Spleen (tissue), 11 donors: ENCODE measurements at regions not wholly inside any gene's neighbourhood (a gene's known extent, or its start where the extent isn't known, plus 50 kb on each side); places are given as distances from the start of the nearest gene placed in this dataset.
A peak's percentile ranks its signal among the peaks of the same experiment; 100 is the strongest.

Experiments
- DNase-seq: peaks from one replicate; pipeline ENCODE4 v3.0.0-alpha.2; 2020
- H3K27ac ChIP-seq, 8 donors: fragments of 200-600 bp; sonication (generic) in 7 of 8; 1 replicate in 4 of 8; 2 replicates in 4 of 8; pipeline versions ENCODE4 v1.5.0 to v1.8.0; 2016 to 2021; ENCODE audit warnings: inconsistent platforms in 4 of 8, mild to moderate bottlenecking in 4 of 8, moderate library complexity in 1 of 8
- H3K27me3 ChIP-seq, 7 donors: fragments of 200-600 bp; sonication (generic) in 6 of 7; replicated peaks in 1 of 7; 1 replicate in 4 of 7; 2 replicates in 3 of 7; pipeline versions ENCODE4 v1.5.0 to v1.8.0; 2016 to 2021; ENCODE audit warnings: inconsistent platforms in 3 of 7, mild to moderate bottlenecking in 1 of 7
- H3K36me3 ChIP-seq, 6 donors: fragments of 200-600 bp; sonication (generic) in 5 of 6; 1 replicate in 4 of 6; 2 replicates in 2 of 6; pipeline versions ENCODE4 v1.5.0 to v1.8.0; 2016 to 2021; ENCODE audit warnings: inconsistent platforms in 2 of 6
- H3K4me1 ChIP-seq, 6 donors: fragments of 200-600 bp; sonication (generic) in 5 of 6; 1 replicate in 3 of 6; 2 replicates in 3 of 6; pipeline versions ENCODE4 v1.5.0 to v1.8.0; 2016 to 2021; ENCODE audit warnings: inconsistent platforms in 3 of 6
- H3K4me3 ChIP-seq, 8 donors: fragments of 200-600 bp; sonication (generic) in 7 of 8; 1 replicate in 4 of 8; 2 replicates in 4 of 8; pipeline versions ENCODE4 v1.5.0 to v1.8.0; 2016 to 2021; ENCODE audit warnings: inconsistent platforms in 4 of 8, mild to moderate bottlenecking in 4 of 8, moderate library complexity in 2 of 8
- H3K9me3 ChIP-seq, 8 donors: fragments of 200-600 bp; sonication (generic) in 7 of 8; 1 replicate in 4 of 8; 2 replicates in 4 of 8; pipeline versions ENCODE4 v1.5.0 to v1.8.0; 2016 to 2021; ENCODE audit warnings: inconsistent platforms in 4 of 8
- POLR2A ChIP-seq, 3 donors: fragments of 450-650 bp; IDR thresholded peaks; one replicate each; pipeline ENCODE4 v1.5.1; 2017; ENCODE audit warnings: antibody characterized with exemption in 3 of 3, mild to moderate bottlenecking in 1 of 3
- POLR2AphosphoS5 ChIP-seq, 3 donors: sonication (generic); formaldehyde crosslinking; IDR thresholded peaks; one replicate each; pipeline ENCODE4 v1.5.1; 2017; ENCODE audit warnings: antibody characterized with exemption in 3 of 3
- WGBS, 5 donors: extraction: QIAGEN DNeasy Blood & Tissue Kit in 3 of 5; methylation state at CpG; one replicate each; pipeline versions ENCODE4 v1.1.5 to v1.1.7; 2013 to 2018; 5-methylcytosine and 5-hydroxymethylcytosine counted together
- intact Hi-C: fragments of 100-400 bp; cut with DNase I; formaldehyde crosslinking; loops from one replicate; pipeline ENCODE4 v1.15.0; 2023; ENCODE audit warnings: low total_unique reads
- TF ChIP-seq, protein P1 (sequence below), 11 experiments: fragments of 200-600 bp in 7 of 11; fragments of 450-650 bp in 4 of 11; sonication (generic) in 4 of 11; IDR thresholded peaks in 8 of 11; conservative IDR thresholded peaks in 3 of 11; 1 replicate in 7 of 11; 2 replicates in 4 of 11; pipeline versions ENCODE4 v1.4.0 to v1.8.0; 2016 to 2021; ENCODE audit warnings: antibody characterized with exemption in 11 of 11, inconsistent platforms in 4 of 11, mild to moderate bottlenecking in 1 of 11
- donor health status: healthy with polysubstance abuse.
- donor health status: DM: no; HTN: no; CAD: no; lungs with moderate emphysema.
- donor health status: DM: no; HTN: no; CAD: no.
- donor health status: Bipolar disorder and iron deficiency.
- donor health status: healthy.
- donor health status: DM: no; HTN: no; CAD: no.
- donor health status: DM: yes; HTN: yes; CAD: no.

DNA sequence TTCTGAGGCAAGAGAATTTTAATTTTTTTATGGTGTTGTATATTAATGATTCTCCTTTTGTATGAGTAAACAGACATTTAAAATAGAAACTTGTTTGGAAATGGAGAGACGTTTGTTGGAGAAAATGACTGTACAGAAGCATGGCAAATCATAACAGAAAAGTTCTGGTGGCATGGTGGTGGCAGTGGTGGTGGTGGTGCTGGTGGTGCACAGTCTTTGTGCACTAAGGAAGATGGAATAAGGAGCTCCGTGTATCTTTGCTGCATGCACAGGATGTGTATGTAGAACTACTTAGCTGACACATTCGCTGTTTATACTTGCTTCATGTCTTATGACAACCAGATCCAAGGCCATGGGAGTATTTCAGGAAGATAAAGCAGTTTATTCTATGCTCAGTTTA lies 294.9 kb downstream of the UTRN start:
- 62 to 79% (median 74%) methylated on average over 3 of the region's 3 CpGs for WGBS, 5 donors
- TF ChIP-seq, protein P1, sequence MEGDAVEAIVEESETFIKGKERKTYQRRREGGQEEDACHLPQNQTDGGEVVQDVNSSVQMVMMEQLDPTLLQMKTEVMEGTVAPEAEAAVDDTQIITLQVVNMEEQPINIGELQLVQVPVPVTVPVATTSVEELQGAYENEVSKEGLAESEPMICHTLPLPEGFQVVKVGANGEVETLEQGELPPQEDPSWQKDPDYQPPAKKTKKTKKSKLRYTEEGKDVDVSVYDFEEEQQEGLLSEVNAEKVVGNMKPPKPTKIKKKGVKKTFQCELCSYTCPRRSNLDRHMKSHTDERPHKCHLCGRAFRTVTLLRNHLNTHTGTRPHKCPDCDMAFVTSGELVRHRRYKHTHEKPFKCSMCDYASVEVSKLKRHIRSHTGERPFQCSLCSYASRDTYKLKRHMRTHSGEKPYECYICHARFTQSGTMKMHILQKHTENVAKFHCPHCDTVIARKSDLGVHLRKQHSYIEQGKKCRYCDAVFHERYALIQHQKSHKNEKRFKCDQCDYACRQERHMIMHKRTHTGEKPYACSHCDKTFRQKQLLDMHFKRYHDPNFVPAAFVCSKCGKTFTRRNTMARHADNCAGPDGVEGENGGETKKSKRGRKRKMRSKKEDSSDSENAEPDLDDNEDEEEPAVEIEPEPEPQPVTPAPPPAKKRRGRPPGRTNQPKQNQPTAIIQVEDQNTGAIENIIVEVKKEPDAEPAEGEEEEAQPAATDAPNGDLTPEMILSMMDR (IDR thresholded peaks at IDR 0.05 in 8 of 11, conservative IDR thresholded peaks at IDR 0.05 in 3 of 11): no peak
- TF ChIP-seq POLR2A (IDR thresholded peaks at IDR 0.05): no peak
- TF ChIP-seq POLR2AphosphoS5 (IDR thresholded peaks at IDR 0.05): no peak
- Histone ChIP-seq H3K27me3 (no peaks in the 10 kb centered on the region), H3K4me3 (no peak overlapping the region), H3K36me3 (peaks cover 0 to 62% (median 29%) of the 10 kb centered on the region in 6 donors), H3K4me1 (peaks cover 16 to 39% (median 27%) of the 10 kb centered on the region in 6 donors), H3K27ac (no peak overlapping the region), H3K9me3 (no peaks in the 10 kb centered on the region)
- DNase-seq: no peak
- intact Hi-C loops: no loop called here

DNA sequence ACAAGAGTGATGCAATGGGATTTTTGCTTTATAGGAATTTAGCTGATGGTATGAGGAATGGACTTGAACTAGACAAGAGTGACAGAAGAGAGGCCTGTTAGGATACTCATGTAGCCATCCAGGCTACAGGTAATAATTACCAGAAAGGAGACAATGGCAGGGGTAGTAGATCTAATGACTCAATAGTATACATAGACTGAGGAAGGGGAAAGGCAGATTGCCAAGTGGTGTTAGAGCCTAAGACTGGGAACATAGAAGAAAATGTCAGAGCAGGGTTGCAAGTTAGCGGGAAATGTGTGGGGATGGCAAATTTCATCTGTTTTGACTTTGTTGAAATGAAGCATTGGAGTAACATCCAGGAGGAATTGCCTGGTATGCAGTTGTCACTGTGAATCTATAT lies 295.6 kb downstream of the UTRN start:
- intact Hi-C loops: no loop called here
- no peak for DNase-seq
- 98 to 100% (median 100%) methylated on average over 1 of the region's 1 CpG for WGBS, 5 donors

DNA sequence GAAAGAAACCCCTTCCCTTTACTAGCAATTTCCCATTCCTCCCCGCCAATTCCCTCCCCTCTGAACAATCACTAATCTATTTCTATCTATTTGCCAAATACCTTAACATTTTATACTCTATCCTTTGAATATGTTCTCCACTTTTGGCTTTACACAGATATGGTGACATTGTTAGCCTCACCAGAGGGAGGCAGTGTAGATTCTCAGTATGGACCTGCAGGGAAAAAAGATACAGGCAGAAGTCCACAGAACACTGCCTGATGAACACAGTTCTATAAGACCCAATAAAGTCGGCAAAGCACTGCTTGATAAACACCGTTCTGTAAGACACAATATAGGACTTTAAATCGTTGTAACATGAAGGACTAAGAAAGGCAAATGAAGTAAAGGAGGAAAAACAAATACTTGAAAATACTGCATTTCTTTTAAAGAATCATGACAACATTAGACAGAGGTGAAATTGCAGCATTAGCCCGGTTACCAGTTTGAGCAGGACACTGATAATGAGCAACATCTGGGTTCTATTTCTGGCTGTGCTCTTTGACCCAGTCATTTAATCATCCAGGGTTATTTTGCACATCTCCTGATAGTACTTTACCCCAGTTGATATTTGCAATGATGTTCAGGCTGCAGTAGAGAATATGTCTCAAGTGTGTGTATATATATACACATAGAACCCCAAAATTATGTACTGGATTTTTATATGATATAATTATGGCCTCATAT lies 296.8 kb downstream of the UTRN start:
- H3K9me3 ChIP-seq: no peaks in the 10 kb centered on the region
- 66 to 81% (median 78%) methylated on average over 5 of the region's 5 CpGs for WGBS, 5 donors
- peaks cover 0 to 45% (median 23%) of the 10 kb centered on the region in 6 donors for H3K36me3 ChIP-seq
- H3K27ac ChIP-seq: no peak overlapping the region
- no peaks in the 10 kb centered on the region for H3K27me3 ChIP-seq
- H3K4me3 ChIP-seq: no peak overlapping the region
- TF ChIP-seq, protein P1 (IDR thresholded peaks at IDR 0.05 in 8 of 11, conservative IDR thresholded peaks at IDR 0.05 in 3 of 11): peak in 9 of 11 experiments; percentile 15 to 55 (median 35)
- TF ChIP-seq POLR2A (IDR thresholded peaks at IDR 0.05): no peak
- intact Hi-C loops: no loop called here
- DNase-seq: no peak
- H3K4me1 ChIP-seq: peaks cover 16 to 50% (median 29%) of the 10 kb centered on the region in 6 donors

More for the DNA sequence above, 295.6 kb downstream of the UTRN start:
- Histone ChIP-seq H3K4me1 (peaks cover 16 to 46% (median 29%) of the 10 kb centered on the region in 6 donors), H3K36me3 (peaks cover 0 to 56% (median 29%) of the 10 kb centered on the region in 6 donors), H3K4me3 (no peak overlapping the region), H3K27me3 (no peaks in the 10 kb centered on the region), H3K27ac (no peak overlapping the region), H3K9me3 (no peaks in the 10 kb centered on the region)
- TF ChIP-seq POLR2AphosphoS5 (IDR thresholded peaks at IDR 0.05): no peak
- TF ChIP-seq POLR2A (IDR thresholded peaks at IDR 0.05): no peak
- TF ChIP-seq, protein P1 (IDR thresholded peaks at IDR 0.05 in 8 of 11, conservative IDR thresholded peaks at IDR 0.05 in 3 of 11): no peak

DNA sequence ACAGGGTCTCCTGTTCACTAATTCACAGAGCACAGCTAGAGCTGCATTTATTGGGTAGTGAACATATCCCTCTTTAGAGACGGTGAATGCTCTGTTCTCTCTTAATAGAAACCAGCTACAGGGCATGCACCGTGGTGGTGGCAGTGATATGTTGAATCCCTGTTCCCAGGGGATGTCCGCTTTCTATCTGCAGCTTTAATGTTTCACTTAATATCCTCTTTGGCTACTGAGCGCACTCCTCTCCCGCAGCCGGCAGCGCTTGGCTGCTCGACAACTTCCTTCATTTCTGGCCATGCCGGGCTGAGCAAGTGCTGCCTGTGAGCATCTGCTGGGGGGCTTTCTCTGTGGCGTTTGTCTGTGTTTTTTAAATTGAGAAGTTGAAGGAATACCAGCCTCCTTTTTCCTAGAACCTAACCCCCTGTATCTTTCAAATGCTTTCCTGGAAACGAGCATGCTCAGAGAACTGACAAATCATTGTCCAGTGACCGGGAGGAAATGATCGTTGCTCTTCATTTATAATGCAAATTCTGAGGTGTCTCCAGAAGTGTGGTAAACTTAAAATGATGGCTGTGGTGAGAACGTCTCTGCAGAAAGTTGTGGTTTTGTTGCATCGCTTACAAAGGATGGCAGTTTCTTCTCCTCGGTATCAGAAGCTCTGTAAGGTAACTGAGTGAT lies 297.9 kb downstream of the UTRN start:
- H3K27ac ChIP-seq: peak overlapping the region in 5 of 8 donors; percentile 19 to 60 (median 34)
- WGBS, 5 donors: 7 to 10% (median 9%) methylated on average over 16 of the region's 16 CpGs
- peak; percentile 89 for DNase-seq

More for the DNA sequence above, 297.9 kb downstream of the UTRN start:
- Histone ChIP-seq H3K9me3 (no peaks in the 10 kb centered on the region), H3K4me1 (peaks cover 16 to 59% (median 33%) of the 10 kb centered on the region in 6 donors), H3K27me3 (no peaks in the 10 kb centered on the region), H3K4me3 (peak overlapping the region in 5 of 8 donors; percentile 16 to 50 (median 29)), H3K36me3 (peaks cover 0 to 45% (median 12%) of the 10 kb centered on the region in 6 donors)
- intact Hi-C loops: no loop called here
- TF ChIP-seq POLR2AphosphoS5 (IDR thresholded peaks at IDR 0.05) (peak; percentile 10 to 51 (median 20)), POLR2A (IDR thresholded peaks at IDR 0.05) (no peak)
- TF ChIP-seq, protein P1 (IDR thresholded peaks at IDR 0.05 in 8 of 11, conservative IDR thresholded peaks at IDR 0.05 in 3 of 11): no peak
